ENCODE measurements at regions not wholly inside any gene's neighbourhood (a gene's known extent, or its start where the extent isn't known, plus 50 kb on each side); places are given as distances from the start of the nearest gene placed in this dataset.
"Not testable (repeated sequence)": the region's sequence is repeated elsewhere in the genome, so short reads cannot be mapped to it uniquely, and the experiment has no call there.

DNA sequence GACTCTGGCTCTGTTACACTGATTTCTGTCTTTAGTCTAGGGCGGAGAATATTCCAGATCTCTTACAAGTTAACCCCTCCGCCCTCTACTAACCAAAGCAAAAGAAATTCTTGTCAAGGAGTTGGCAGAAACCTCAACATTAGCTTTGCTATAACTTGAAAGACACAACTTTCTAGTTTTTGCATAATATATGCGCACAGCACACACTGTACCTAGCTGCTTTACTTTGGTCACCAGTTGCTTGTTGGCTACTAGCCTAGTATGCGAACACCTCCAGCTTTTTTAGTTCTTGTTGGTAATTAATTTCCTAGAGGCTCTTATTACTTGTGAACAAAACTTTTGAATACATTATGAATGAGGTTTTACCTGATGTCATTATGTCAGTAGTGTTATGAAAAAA, 348.8 kb upstream of the C2CD4B start:
- no peak for DNase-seq

DNA sequence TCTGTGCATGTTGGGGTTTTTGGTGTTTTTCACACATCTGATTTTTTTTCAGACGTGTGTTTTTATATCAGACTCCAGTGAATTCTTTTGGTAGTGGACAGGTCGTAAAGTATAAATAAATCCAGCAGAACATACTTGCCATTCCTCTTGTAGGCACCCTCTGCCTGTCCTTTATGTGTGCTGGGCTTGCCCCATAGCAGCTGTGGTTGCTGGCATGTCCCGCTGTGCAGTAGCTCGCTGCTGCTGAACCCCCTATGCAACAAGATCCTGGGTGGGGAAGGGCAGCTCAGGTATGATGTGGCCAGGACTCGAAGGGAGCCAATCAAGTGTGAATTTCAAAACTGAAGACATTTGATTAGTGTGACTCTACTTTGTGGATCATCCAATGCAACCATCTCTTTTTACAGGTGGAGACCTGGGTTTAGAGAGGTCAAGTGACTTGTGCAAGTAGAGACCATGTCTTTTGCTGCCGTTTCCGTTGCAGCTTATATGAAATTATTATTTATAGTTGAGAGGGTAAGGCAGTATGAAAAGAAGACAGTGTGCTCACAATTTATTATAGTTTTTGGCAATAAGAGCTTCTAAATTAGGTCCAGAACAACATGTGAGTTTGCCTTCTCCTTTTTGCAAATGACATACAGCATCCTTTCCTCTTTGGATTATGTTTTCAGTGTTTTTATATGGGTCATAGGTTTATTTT, 350.8 kb upstream of the C2CD4B start:
- no peak for DNase-seq

DNA sequence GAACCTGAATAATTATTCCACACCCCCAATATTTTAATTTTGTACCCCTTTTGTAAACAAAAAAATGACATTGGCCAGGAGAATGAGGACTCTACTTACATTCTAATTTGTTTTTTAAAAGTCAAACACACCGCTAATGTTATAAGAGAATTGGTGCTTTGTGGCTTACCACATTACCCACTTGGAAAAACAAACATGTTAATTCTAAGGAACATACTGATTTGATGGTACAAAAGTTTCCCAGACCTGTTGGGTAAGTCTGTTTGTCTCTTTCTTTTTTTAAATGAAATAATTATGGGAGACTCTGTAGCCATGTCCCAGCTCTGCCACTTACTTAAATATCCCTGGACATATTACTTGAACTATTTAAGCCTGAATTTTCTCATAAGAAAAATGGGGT, 352.5 kb upstream of the C2CD4B start:
- DNase-seq = no peak

DNA sequence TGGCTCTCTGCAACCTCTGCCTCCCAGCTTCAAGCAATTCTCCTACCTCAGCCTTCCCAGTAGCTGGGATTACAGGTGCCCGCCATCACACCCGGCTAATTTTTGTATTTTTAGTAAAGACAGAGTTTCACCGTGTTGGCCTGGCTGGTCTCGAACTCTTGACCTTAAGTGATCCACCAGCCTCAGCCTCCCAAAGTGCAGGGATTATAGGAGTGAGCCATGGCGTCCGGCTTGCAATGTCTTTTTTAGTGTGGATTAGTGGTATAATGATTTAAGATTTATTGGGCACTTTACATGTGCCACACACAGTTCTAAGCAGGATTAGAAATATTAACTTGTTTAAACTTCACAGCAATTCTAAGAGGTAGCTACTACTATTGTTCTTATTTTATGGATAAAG, 353.6 kb upstream of the C2CD4B start:
- DNase-seq = not testable (repeated sequence)

DNA sequence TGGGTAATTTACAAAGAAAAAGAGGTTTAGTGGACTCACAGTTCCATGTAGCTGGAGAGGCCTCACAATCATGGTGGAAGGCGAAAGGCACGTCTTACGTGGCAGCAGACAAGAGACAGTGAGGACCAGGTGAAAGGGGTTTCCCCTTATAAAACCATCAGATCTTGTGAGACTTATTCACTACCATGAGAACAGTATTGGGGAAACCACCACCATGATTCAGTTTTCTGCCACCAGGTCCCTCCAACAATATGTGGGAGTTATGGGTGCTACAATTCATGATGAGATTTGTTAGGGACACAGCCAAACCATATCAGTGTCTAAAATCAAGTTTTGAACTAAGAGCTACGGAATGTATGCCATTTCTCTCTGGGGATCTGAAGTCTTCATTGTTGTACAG, 354.8 kb upstream of the C2CD4B start:
- no peak for DNase-seq

DNA sequence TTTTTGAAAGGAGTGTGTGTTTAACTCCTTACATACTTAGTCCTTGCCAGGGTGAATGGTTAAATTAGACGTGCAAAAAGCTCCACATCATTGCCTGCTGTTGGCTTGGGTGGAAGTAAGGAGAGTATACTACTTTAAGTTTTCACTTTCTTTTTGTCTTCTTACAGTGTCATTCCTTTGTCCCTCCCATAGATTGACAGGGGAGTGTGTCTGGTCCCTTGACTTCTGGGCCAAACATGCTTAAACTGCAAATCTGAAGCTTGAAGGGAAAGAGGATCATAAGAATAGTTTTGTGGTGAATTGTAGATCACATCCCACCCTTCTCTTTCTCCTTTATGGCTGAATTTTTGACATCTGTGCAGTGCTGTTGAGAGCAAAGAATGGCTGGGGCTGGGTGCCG, 355.8 kb upstream of the C2CD4B start:
- no peak for DNase-seq

GRCh38 chr15:62521396-62521795, 356.3 kb upstream of the C2CD4B start:
- no peak for DNase-seq

DNA sequence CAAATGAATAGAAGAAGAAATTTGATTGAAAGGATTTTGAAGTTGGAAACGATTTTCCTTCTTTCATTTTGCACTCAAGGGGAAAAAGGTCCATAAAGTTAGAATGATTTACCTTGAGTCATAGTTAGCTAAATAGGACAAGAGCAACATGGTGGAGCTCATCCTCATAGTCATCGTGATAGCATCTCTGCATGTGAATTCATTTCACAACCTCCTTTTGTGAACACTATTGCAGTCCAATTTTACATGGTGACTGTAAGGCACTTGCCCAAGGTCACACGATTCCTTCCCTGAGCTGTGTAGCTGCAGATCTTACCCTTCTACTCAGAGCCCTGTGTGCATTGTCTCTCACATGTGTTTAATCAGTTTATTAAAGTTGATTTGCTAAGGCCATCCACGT, 359.8 kb upstream of the C2CD4B start:
- no peak for DNase-seq

DNA sequence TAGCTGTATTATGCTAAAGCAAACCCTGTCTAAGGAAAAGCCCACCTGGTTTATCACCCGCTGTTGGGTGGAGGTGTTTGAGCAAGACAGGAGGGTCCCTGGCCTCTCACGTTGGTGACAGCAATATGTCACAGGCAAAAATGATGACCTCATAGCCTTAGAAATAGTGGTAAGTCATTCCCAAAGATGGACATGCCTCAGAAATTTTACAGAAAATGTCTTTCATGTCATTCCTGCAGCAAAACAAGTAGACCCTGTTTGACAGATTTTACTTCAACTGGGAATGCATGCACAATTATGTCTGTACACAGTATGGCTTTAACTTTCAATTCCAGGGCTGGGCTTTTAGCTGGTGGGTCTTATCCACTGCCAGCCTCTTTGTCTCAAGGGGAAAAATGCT, 362.3 kb upstream of the C2CD4B start:
- no peak for DNase-seq

DNA sequence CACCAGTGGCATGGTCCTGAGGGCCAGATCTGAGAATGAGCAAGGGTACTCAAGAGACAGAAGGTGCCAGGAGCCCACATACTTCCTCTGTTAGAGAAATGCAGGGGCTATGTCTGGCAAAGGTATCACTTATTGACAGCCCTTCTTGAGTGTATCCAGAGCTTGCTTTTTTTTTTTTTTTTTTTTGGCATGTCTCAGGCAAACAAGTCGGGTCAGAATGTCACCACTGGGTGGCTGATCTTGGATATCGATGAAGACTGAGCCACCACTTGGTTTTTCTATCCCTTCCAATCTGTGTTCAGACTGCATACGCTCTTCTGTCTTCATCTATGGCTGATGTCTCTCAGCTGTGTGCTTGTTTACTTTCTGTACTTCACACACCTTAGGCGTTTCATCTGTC, 363.4 kb upstream of the C2CD4B start:
- no peak for DNase-seq

- no peak for DNase-seq
These were observed 367.3 kb upstream of the C2CD4B start for GRCh38 chr15:62532367-62532766.

- DNase-seq = no peak
These were observed 368.6 kb upstream of the C2CD4B start for GRCh38 chr15:62533687-62534086.

- DNase-seq = no peak
These were observed 369.9 kb upstream of the C2CD4B start for GRCh38 chr15:62534996-62535395.

DNA sequence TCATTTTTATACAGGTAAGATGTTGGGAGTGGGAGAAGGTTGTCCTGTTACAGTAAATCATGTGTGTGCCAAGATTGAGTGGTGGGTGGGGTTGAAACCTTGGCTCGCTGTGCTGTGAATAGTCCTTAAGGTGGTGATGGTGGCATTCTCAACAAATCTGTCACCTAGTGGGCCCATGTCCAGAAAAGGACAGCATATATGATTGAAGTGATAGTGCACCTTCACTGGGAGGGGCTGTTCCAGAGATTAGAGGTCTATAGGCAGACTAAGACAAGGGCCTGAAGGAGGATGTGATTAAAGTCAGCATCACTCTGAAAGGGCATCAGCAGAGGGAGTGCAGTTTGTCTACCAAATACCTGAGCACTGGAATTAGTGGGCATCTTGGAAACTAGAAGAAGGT, 374.2 kb upstream of the C2CD4B start:
- no peak for DNase-seq

DNA sequence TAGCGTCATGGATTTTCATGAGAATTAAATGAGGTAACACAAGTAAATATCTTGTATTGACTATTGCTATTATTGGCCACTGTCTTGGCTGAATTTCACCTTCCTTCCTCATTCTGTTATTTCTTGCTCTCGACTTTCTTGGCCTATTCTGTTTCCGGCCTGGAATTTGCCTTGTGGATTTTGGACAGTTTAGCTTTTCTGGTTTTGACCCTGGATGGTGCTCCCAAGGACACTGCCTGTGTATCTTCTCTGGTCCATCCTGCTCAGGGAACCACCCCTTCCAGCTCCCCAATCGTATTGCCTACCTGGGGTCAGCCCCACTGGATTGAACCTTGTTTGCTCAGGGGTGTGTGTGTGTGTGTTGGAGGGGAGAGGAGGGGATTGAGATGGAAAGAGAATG, 376.2 kb upstream of the C2CD4B start:
- no peak for DNase-seq

DNA sequence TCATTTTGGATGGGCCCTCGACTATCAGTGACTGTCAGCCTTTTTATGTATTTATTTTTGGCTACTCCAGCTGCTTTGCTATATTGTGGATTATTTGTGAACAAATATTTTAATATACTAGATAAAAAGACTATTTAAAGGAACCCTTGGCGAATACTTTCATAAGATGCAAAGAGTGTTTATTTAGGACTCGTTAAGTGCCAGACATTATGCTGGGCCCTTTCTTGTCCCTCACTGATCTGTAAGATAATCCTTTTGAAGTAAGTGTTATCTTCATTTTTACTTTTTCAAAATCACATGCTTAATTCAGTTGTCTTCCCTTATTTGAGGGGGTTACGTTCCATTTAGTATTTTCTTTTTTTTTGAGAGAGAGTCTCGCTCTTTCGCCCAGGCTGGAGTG, 376.8 kb upstream of the C2CD4B start:
- DNase-seq = no peak

GRCh38 chr15:62544446-62544845, 379.4 kb upstream of the C2CD4B start:
- no peak for DNase-seq

- no peak for DNase-seq
These were observed 380.6 kb upstream of the C2CD4B start for GRCh38 chr15:62545467-62546227.

GRCh38 chr15:62546628-62547027, 381.5 kb upstream of the C2CD4B start:
- no peak for DNase-seq

- no peak for DNase-seq
These were observed 382.5 kb upstream of the C2CD4B start for GRCh38 chr15:62547584-62547983.

- no peak for DNase-seq
These were observed 384.4 kb upstream of the C2CD4B start for GRCh38 chr15:62549345-62549970.

GRCh38 chr15:62550106-62550505, 385.0 kb upstream of the C2CD4B start:
- DNase-seq = no peak

GRCh38 chr15:62552444-62552843, 387.4 kb upstream of the C2CD4B start:
- DNase-seq = no peak

GRCh38 chr15:62553911-62554563, 389.0 kb upstream of the C2CD4B start:
- DNase-seq = no peak
